ENCODE measurements at regions not wholly inside any gene's neighbourhood (a gene's known extent, or its start where the extent isn't known, plus 50 kb on each side); places are given as distances from the start of the nearest gene placed in this dataset.
"Not testable (repeated sequence)": the region's sequence is repeated elsewhere in the genome, so short reads cannot be mapped to it uniquely, and the experiment has no call there.

DNA sequence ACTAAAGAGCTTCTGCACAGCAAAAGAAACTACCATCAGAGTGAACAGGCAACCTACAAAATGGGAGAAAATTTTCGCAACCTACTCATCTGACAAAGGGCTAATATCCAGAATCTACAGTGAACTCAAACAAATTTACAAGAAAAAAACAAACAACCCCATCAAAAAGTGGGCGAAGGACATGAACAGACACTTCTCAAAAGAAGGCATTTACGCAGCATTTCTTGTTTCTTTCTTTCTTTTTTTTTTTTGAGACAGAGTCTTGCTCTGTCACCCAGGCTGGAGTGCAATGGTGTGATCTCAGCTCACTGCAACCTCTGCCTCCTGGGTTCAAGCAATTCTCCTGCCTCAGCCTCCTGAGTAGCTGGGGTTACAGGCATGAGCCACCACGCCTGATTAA, 138.2 kb downstream of the IER5 start:
- H3K27ac ChIP-seq (ENCODE audit: low read depth, low read length); H3K36me3 Mint-ChIP-seq; H3K4me3 Mint-ChIP-seq; H3K4me3 ChIP-seq (ENCODE audit: low read length); H3K36me3 ChIP-seq (ENCODE audit: insufficient read depth, low read length); H3K9me3 ChIP-seq (ENCODE audit: low read length); H3K27me3 ChIP-seq (ENCODE audit: insufficient read depth, low read length, poor library complexity, severe bottlenecking); DNase-seq; H3K4me1 Mint-ChIP-seq; H3K4me1 ChIP-seq (ENCODE audit: insufficient read depth, low read length); CTCF ChIA-PET: not testable (repeated sequence)
- Mint-ChIP-seq H3K27me3 (peaks cover 0 to 29% of the 10 kb centered on the region in 2 donors), H3K9me3 (peaks cover 0 to 17% (median 10%) of the 10 kb centered on the region in 5 donors), H3K27ac (peak overlapping the region in 1 of 8 donors; percentile 24)
- POLR2A ChIA-PET, result interaction anchor here (0.7 kb wide), 1 partner anchor 31 kb away, joined by 4 read pairs; no protein-coding TSS in a partner anchor

GRCh38 chr1:181239086-181239485, 150.6 kb downstream of the IER5 start:
- H3K27me3 Mint-ChIP-seq, result peaks cover 0 to 6% of the 10 kb centered on the region in 2 donors
- DNase-seq, result no peak
- H3K36me3 Mint-ChIP-seq, result peaks cover 0 to 1% (median 0%) of the 10 kb centered on the region in 3 donors
- H3K4me3 Mint-ChIP-seq, result no peak overlapping the region
- Histone ChIP-seq H3K27ac (ENCODE audit: low read depth, low read length) (no peak overlapping the region), H3K9me3 (ENCODE audit: low read length) (no peaks in the 10 kb centered on the region), H3K4me3 (ENCODE audit: low read length) (no peak overlapping the region), H3K4me1 (ENCODE audit: insufficient read depth, low read length) (no peaks in the 10 kb centered on the region), H3K27me3 (ENCODE audit: insufficient read depth, low read length, poor library complexity, severe bottlenecking) (no peaks in the 10 kb centered on the region), H3K36me3 (ENCODE audit: insufficient read depth, low read length) (no peaks in the 10 kb centered on the region)
- ChIA-PET POLR2A (no interaction called here), CTCF (no interaction called here)
- H3K4me1 Mint-ChIP-seq, result no peaks in the 10 kb centered on the region
- H3K9me3 Mint-ChIP-seq, result peaks cover 0 to 4% (median 0%) of the 10 kb centered on the region in 5 donors
- no peak overlapping the region for H3K27ac Mint-ChIP-seq

DNA sequence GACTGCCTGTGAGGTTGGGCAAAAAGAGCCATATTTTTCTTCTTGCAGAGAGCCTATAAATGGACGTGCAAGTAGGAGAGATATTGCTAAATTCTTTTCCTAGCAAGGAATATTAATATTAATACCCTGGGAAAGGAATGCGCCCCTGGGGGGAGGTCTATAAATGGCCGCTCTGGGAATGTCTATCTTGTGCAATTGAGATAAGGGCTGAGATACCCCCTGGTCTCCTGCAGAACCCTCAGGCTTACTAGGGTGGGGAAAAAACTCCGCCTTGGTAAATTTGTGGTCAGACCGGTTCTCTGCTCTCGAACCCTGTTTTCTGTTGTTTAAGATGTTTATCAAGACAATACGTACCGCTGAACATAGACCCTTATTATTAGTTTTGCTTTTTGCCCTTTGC, 157.8 kb downstream of the IER5 start:
- POLR2A ChIA-PET, H3K36me3 Mint-ChIP-seq, H3K4me1 Mint-ChIP-seq: not testable (repeated sequence)

GRCh38 chr1:181248361-181248760, 159.9 kb downstream of the IER5 start:
- H3K36me3 Mint-ChIP-seq; H3K36me3 ChIP-seq (ENCODE audit: insufficient read depth, low read length); H3K9me3 ChIP-seq (ENCODE audit: low read length); H3K4me3 Mint-ChIP-seq; H3K4me1 Mint-ChIP-seq; DNase-seq; H3K4me1 ChIP-seq (ENCODE audit: insufficient read depth, low read length); POLR2A ChIA-PET; H3K27ac Mint-ChIP-seq; H3K4me3 ChIP-seq (ENCODE audit: low read length); H3K27ac ChIP-seq (ENCODE audit: low read depth, low read length); H3K27me3 ChIP-seq (ENCODE audit: insufficient read depth, low read length, poor library complexity, severe bottlenecking); CTCF ChIA-PET: not testable (repeated sequence)
- H3K9me3 Mint-ChIP-seq, result peaks cover 15 to 26% (median 22%) of the 10 kb centered on the region in 5 donors
- H3K27me3 Mint-ChIP-seq, result peaks cover 7 to 32% of the 10 kb centered on the region in 2 donors

More for the DNA sequence above, 157.8 kb downstream of the IER5 start:
- H3K4me1 ChIP-seq (ENCODE audit: insufficient read depth, low read length); H3K4me3 Mint-ChIP-seq; H3K27ac Mint-ChIP-seq; H3K27ac ChIP-seq (ENCODE audit: low read depth, low read length); H3K36me3 ChIP-seq (ENCODE audit: insufficient read depth, low read length); DNase-seq; CTCF ChIA-PET; H3K4me3 ChIP-seq (ENCODE audit: low read length); H3K9me3 ChIP-seq (ENCODE audit: low read length); H3K27me3 ChIP-seq (ENCODE audit: insufficient read depth, low read length, poor library complexity, severe bottlenecking): not testable (repeated sequence)
- Mint-ChIP-seq H3K27me3 (peaks cover 1 to 23% of the 10 kb centered on the region in 2 donors), H3K9me3 (peaks cover 15 to 26% (median 21%) of the 10 kb centered on the region in 5 donors)

DNA sequence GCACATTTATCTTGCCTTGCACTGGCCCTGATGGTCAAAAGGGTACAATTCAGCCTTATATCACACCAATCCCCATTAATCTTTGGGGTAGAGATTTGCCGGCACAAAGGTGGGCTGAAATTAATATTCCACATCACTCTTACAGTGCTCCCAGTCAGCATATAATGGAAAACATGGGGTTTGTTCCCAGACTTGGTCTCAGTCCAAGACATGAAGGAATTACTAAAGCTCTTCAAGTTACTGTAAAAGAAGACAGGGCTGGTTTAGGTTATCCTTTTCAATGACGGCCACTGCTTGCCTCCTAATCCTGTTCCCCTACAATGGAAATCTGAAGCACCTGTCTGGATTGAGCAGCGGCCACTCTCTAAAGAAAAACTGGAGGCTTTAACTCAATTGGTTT, 160.7 kb downstream of the IER5 start:
- H3K4me3 Mint-ChIP-seq, result no peak overlapping the region
- H3K36me3 ChIP-seq (ENCODE audit: insufficient read depth, low read length), result no peaks in the 10 kb centered on the region

DNA sequence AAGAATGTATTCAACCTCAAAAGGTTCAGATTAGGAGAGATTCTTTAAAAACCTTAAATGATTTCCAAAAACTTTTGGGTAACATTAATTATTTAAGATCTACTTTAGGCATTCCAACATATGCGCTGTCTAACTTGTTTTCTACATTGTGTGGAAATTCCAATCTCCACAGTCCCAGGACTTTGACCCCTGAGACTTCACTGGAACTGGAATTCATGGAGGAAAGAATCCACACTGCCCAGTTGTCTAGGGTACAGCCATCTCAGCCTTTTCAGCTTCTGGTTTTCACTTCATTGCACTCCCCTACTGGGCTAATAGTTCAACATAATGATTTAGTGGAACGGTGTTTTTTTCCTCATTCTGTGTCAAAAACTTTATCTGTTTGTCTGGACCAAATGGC, 161.5 kb downstream of the IER5 start:
- POLR2A ChIA-PET, result no interaction called here
- peaks cover 7 to 32% of the 10 kb centered on the region in 2 donors for H3K27me3 Mint-ChIP-seq

More for the DNA sequence above, 160.7 kb downstream of the IER5 start:
- H3K4me3 ChIP-seq (ENCODE audit: low read length), result no peak overlapping the region
- ChIA-PET POLR2A (no interaction called here), CTCF (no interaction called here)
- no peaks in the 10 kb centered on the region for H3K9me3 ChIP-seq (ENCODE audit: low read length)
- H3K4me1 Mint-ChIP-seq, result no peaks in the 10 kb centered on the region
- H3K27me3 Mint-ChIP-seq, result peaks cover 7 to 32% of the 10 kb centered on the region in 2 donors
- H3K4me1 ChIP-seq (ENCODE audit: insufficient read depth, low read length), result no peaks in the 10 kb centered on the region
- H3K27ac ChIP-seq (ENCODE audit: low read depth, low read length), result no peak overlapping the region
- DNase-seq, result no peak
- H3K27me3 ChIP-seq (ENCODE audit: insufficient read depth, low read length, poor library complexity, severe bottlenecking), result no peaks in the 10 kb centered on the region
- H3K9me3 Mint-ChIP-seq, result peaks cover 16 to 29% (median 22%) of the 10 kb centered on the region in 5 donors
- H3K36me3 Mint-ChIP-seq, result peaks cover 0 to 7% (median 0%) of the 10 kb centered on the region in 3 donors
- H3K27ac Mint-ChIP-seq, result no peak overlapping the region

DNA sequence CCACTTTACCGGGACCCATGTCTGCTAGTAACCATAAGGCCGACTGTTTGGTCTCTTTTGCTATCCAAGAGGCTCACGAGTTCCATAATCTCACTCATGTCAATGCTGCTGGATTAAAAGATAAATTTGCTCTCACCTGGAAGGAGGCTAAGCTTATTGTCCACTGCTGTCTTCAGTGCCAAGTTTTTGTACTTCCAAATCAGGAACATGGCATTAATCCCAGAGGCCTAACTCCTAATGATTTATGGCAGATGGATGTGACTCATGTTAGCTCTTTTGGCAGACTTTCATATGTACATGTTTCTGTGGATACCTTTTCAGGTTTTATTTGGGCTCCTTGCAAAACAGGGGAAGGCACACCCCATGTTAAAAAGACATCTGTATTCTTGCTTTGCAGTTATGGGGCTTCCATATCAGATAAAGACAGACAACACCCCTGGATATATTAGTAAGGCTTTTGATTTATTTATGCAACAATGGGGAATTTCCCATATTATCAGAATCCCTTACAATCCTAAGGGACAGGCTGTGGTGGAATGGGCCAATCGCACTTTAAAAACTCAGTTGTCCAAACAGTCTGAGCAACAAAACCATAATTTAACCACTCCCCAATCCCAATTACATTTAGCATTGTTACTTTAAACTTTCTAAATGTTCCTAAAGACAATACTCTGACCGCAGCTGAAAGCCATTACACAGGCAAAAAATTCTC, 162.7 kb downstream of the IER5 start:
- Histone ChIP-seq H3K4me3 (ENCODE audit: low read length) (no peak overlapping the region), H3K4me1 (ENCODE audit: insufficient read depth, low read length) (no peaks in the 10 kb centered on the region), H3K9me3 (ENCODE audit: low read length) (no peaks in the 10 kb centered on the region), H3K27me3 (ENCODE audit: insufficient read depth, low read length, poor library complexity, severe bottlenecking) (no peaks in the 10 kb centered on the region), H3K27ac (ENCODE audit: low read depth, low read length) (no peak overlapping the region), H3K36me3 (ENCODE audit: insufficient read depth, low read length) (no peaks in the 10 kb centered on the region)
- H3K4me1 Mint-ChIP-seq, result no peaks in the 10 kb centered on the region
- H3K27ac Mint-ChIP-seq, result no peak overlapping the region
- DNase-seq, result no peak
- POLR2A ChIA-PET, result no interaction called here
- CTCF ChIA-PET, result no interaction called here
- peaks cover 0 to 7% (median 0%) of the 10 kb centered on the region in 3 donors for H3K36me3 Mint-ChIP-seq
- no peak overlapping the region for H3K4me3 Mint-ChIP-seq
- H3K9me3 Mint-ChIP-seq, result peaks cover 24 to 40% (median 29%) of the 10 kb centered on the region in 5 donors
- peaks cover 7 to 32% of the 10 kb centered on the region in 2 donors for H3K27me3 Mint-ChIP-seq

More for the DNA sequence above, 161.5 kb downstream of the IER5 start:
- Histone ChIP-seq H3K27ac (ENCODE audit: low read depth, low read length) (no peak overlapping the region), H3K36me3 (ENCODE audit: insufficient read depth, low read length) (no peaks in the 10 kb centered on the region), H3K9me3 (ENCODE audit: low read length) (no peaks in the 10 kb centered on the region), H3K4me1 (ENCODE audit: insufficient read depth, low read length) (no peaks in the 10 kb centered on the region), H3K27me3 (ENCODE audit: insufficient read depth, low read length, poor library complexity, severe bottlenecking) (no peaks in the 10 kb centered on the region), H3K4me3 (ENCODE audit: low read length) (no peak overlapping the region)
- H3K9me3 Mint-ChIP-seq, result peaks cover 24 to 36% (median 27%) of the 10 kb centered on the region in 5 donors
- no peaks in the 10 kb centered on the region for H3K4me1 Mint-ChIP-seq
- H3K27ac Mint-ChIP-seq, result no peak overlapping the region
- H3K4me3 Mint-ChIP-seq, result no peak overlapping the region
- CTCF ChIA-PET, result no interaction called here
- peaks cover 0 to 7% (median 0%) of the 10 kb centered on the region in 3 donors for H3K36me3 Mint-ChIP-seq
- DNase-seq, result no peak

DNA sequence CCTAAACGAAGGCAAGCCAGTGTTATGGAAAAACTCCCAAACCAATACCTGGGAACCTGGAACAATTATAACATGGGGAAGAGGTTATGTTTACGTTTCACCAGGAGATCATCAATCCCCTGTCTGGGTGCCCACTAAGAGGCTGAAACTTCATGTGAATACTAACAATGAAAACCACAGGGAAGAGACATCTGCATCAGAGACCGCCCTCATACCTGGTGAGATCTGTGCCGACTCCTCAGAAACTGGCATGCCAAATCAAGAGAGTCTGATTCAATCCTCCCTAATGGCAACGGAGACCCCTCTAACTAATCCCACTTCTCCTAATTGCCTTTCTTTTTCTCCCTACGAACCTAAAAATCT, 163.2 kb downstream of the IER5 start:
- H3K27me3 Mint-ChIP-seq, result peaks cover 9 to 37% of the 10 kb centered on the region in 2 donors
- CTCF ChIA-PET, result no interaction called here

More for the DNA sequence above, 163.2 kb downstream of the IER5 start:
- Mint-ChIP-seq H3K4me3 (no peak overlapping the region), H3K4me1 (no peaks in the 10 kb centered on the region), H3K9me3 (peaks cover 20 to 36% (median 25%) of the 10 kb centered on the region in 5 donors), H3K27ac (no peak overlapping the region), H3K36me3 (peaks cover 0 to 7% (median 0%) of the 10 kb centered on the region in 3 donors)
- Histone ChIP-seq H3K4me1 (ENCODE audit: insufficient read depth, low read length) (no peaks in the 10 kb centered on the region), H3K4me3 (ENCODE audit: low read length) (no peak overlapping the region), H3K27me3 (ENCODE audit: insufficient read depth, low read length, poor library complexity, severe bottlenecking) (no peaks in the 10 kb centered on the region), H3K36me3 (ENCODE audit: insufficient read depth, low read length) (no peaks in the 10 kb centered on the region), H3K9me3 (ENCODE audit: low read length) (no peaks in the 10 kb centered on the region), H3K27ac (ENCODE audit: low read depth, low read length) (no peak overlapping the region)
- DNase-seq, result no peak
- POLR2A ChIA-PET, result no interaction called here
